Colonic mucosa (tissue), 4 donors: ENCODE measurements at regions not wholly inside any gene's neighbourhood (a gene's known extent, or its start where the extent isn't known, plus 50 kb on each side); places are given as distances from the start of the nearest gene placed in this dataset.

Source experiments
- DNase-seq: peaks from one replicate; pipeline ENCODE4 v3.0.0-alpha.2; 2020
- H3K27ac ChIP-seq: fragments of 200-600 bp; one replicate; pipeline ENCODE4 v1.8.0; 2021
- H3K27me3 ChIP-seq: fragments of 200-600 bp; one replicate; pipeline ENCODE4 v1.8.0; 2021
- H3K36me3 ChIP-seq: fragments of 200-600 bp; one replicate; pipeline ENCODE4 v1.8.0; 2021
- H3K4me1 ChIP-seq: fragments of 200-600 bp; one replicate; pipeline ENCODE4 v1.8.0; 2021; ENCODE audit warnings: mild to moderate bottlenecking
- H3K4me3 ChIP-seq: fragments of 200-600 bp; one replicate; pipeline ENCODE4 v1.8.0; 2021
- H3K9ac ChIP-seq, 2 donors: one replicate each; pipeline ENCODE4 v1.7.0; 2013; ENCODE audit warnings: control low read depth in 2 of 2, low read depth in 2 of 2, low read length in 2 of 2
- H3K9me3 ChIP-seq: fragments of 200-600 bp; one replicate; pipeline ENCODE4 v1.8.0; 2021
- CTCF ChIP-seq: fragments of 200-600 bp; IDR thresholded peaks from one replicate; pipeline ENCODE4 v1.8.0; 2022; ENCODE audit warnings: antibody characterized with exemption, mild to moderate bottlenecking
- intact Hi-C: fragments of 100-400 bp; cut with DNase I; formaldehyde crosslinking; loops from one replicate; pipeline ENCODE4 v1.14.1; 2022
- donor health status: healthy.
- donor health status: DM: no; HTN: no; CAD: no.
- donor health status: DM: no; HTN: no; CAD: no.

- no peaks in the 10 kb centered on the region for H3K4me1 ChIP-seq
- no peak overlapping the region for H3K9ac ChIP-seq
- H3K27ac ChIP-seq: no peak overlapping the region
- intact Hi-C loops: no loop called here
- no peaks in the 10 kb centered on the region for H3K36me3 ChIP-seq
- no peak overlapping the region for H3K4me3 ChIP-seq
- no peak for TF ChIP-seq CTCF
- no peaks in the 10 kb centered on the region for H3K9me3 ChIP-seq
- H3K27me3 ChIP-seq: no peaks in the 10 kb centered on the region
- DNase-seq: no peak
These were observed 483.5 kb upstream of the SALL3 start for GRCh38 chr18:78496079-78496478.

GRCh38 chr18:78497641-78498040 is 482.0 kb upstream of the SALL3 start:
- H3K36me3 ChIP-seq: no peaks in the 10 kb centered on the region
- intact Hi-C loops: no loop called here
- H3K4me1 ChIP-seq: no peaks in the 10 kb centered on the region
- DNase-seq: no peak
- no peak for TF ChIP-seq CTCF
- H3K9me3 ChIP-seq: no peaks in the 10 kb centered on the region
- H3K27ac ChIP-seq: no peak overlapping the region
- no peaks in the 10 kb centered on the region for H3K27me3 ChIP-seq
- H3K9ac ChIP-seq: no peak overlapping the region
- H3K4me3 ChIP-seq: no peak overlapping the region

GRCh38 chr18:78499586-78499985 is 480.0 kb upstream of the SALL3 start:
- no peak for DNase-seq
- Histone ChIP-seq H3K27me3 (no peaks in the 10 kb centered on the region), H3K4me1 (no peaks in the 10 kb centered on the region), H3K27ac (no peak overlapping the region), H3K4me3 (no peak overlapping the region), H3K9me3 (no peaks in the 10 kb centered on the region), H3K36me3 (no peaks in the 10 kb centered on the region), H3K9ac (no peak overlapping the region)
- TF ChIP-seq CTCF: no peak
- intact Hi-C loops: no loop called here

DNA sequence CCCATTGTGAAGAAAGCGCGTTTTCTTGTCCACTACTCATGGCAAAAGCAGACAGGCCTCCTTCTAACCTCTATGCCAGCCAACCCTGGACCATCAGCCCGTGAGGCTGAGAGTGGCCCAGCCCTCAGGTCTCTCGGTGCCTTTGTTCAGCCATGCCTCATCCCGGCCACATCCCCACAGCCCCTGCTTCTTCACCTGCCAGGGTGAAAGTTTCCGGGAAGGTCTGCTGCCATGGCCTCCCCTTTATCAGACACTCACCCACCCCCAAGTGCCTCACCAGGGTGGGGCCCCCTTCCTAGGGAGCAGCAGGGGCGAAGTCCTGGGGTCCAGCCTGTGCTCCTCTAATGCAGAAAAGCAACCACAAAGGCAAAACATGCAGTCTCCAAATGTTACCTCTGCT is 478.4 kb upstream of the SALL3 start:
- H3K4me1 ChIP-seq: no peaks in the 10 kb centered on the region
- no peak for DNase-seq
- intact Hi-C loops: no loop called here
- H3K27me3 ChIP-seq: no peaks in the 10 kb centered on the region
- H3K9me3 ChIP-seq: no peaks in the 10 kb centered on the region
- H3K9ac ChIP-seq: no peak overlapping the region
- no peak for TF ChIP-seq CTCF
- no peaks in the 10 kb centered on the region for H3K36me3 ChIP-seq
- H3K27ac ChIP-seq: no peak overlapping the region
- no peak overlapping the region for H3K4me3 ChIP-seq

- H3K4me1 ChIP-seq: no peaks in the 10 kb centered on the region
- H3K9me3 ChIP-seq: no peaks in the 10 kb centered on the region
- DNase-seq: no peak
- H3K9ac ChIP-seq: no peak overlapping the region
- intact Hi-C loops: no loop called here
- no peak overlapping the region for H3K27ac ChIP-seq
- no peaks in the 10 kb centered on the region for H3K36me3 ChIP-seq
- H3K27me3 ChIP-seq: no peaks in the 10 kb centered on the region
- H3K4me3 ChIP-seq: no peak overlapping the region
- no peak for TF ChIP-seq CTCF
These were observed 476.5 kb upstream of the SALL3 start for GRCh38 chr18:78503129-78503528.
